Fibroblast of skin of right biceps (primary cell): ENCODE measurements at regions not wholly inside any gene's neighbourhood (a gene's known extent, or its start where the extent isn't known, plus 50 kb on each side); places are given as distances from the start of the nearest gene placed in this dataset.

Source experiments
- DNase-seq: peaks from one replicate; pipeline ENCODE4 v3.0.0-alpha.2; 2013

- DNase-seq = no peak
Measured at GRCh38 chr3:41116851-41117250, 82.5 kb upstream of the CTNNB1 start.

- peak; percentile 92 for DNase-seq
Measured at GRCh38 chr3:41117398-41117870, 81.9 kb upstream of the CTNNB1 start.

- no peak for DNase-seq
Measured at GRCh38 chr3:41118461-41119390, 80.6 kb upstream of the CTNNB1 start.

GRCh38 chr3:41120460-41120859 is 78.8 kb upstream of the CTNNB1 start:
- DNase-seq = no peak

GRCh38 chr3:41125258-41125657 is 74.0 kb upstream of the CTNNB1 start:
- no peak for DNase-seq

GRCh38 chr3:41126472-41126871 is 72.8 kb upstream of the CTNNB1 start:
- DNase-seq = no peak

- no peak for DNase-seq
Measured at GRCh38 chr3:41126961-41127360, 72.3 kb upstream of the CTNNB1 start.

- DNase-seq = no peak
Measured at GRCh38 chr3:41127414-41127813, 71.9 kb upstream of the CTNNB1 start.

GRCh38 chr3:41129731-41130130 is 69.6 kb upstream of the CTNNB1 start:
- DNase-seq = no peak

- DNase-seq = peak; percentile 20
Measured at GRCh38 chr3:41131224-41131623, 68.1 kb upstream of the CTNNB1 start.

GRCh38 chr3:41137686-41138111 is 61.6 kb upstream of the CTNNB1 start:
- no peak for DNase-seq

- DNase-seq = no peak
Measured at GRCh38 chr3:41138146-41138545, 61.2 kb upstream of the CTNNB1 start.

- no peak for DNase-seq
Measured at GRCh38 chr3:41138601-41139000, 60.7 kb upstream of the CTNNB1 start.

- no peak for DNase-seq
Measured at GRCh38 chr3:41140242-41140641, 59.1 kb upstream of the CTNNB1 start.

GRCh38 chr3:41141433-41142167 is 57.7 kb upstream of the CTNNB1 start:
- DNase-seq = no peak

GRCh38 chr3:41143421-41144031 is 55.8 kb upstream of the CTNNB1 start:
- no peak for DNase-seq

- no peak for DNase-seq
Measured at GRCh38 chr3:41144631-41145030, 54.7 kb upstream of the CTNNB1 start.

GRCh38 chr3:41148478-41148877 is 50.8 kb upstream of the CTNNB1 start:
- no peak for DNase-seq

- no peak for DNase-seq
Measured at GRCh38 chr3:41148901-41149300, 50.4 kb upstream of the CTNNB1 start.
